ENCODE measurements at regions not wholly inside any gene's neighbourhood (a gene's known extent, or its start where the extent isn't known, plus 50 kb on each side); places are given as distances from the start of the nearest gene placed in this dataset.

GRCh38 chr4:132056496-132056895 is 1092.6 kb upstream of the PCDH10 start:
- no peak for DNase-seq (ENCODE audit: low spot score in 2 of 2)
- no peak overlapping the region for H3K4me3 ChIP-seq (ENCODE audit: low read depth, poor library complexity, severe bottlenecking)
- no peak for TF ChIP-seq POLR2A (IDR thresholded peaks at IDR 0.05)
- TF ChIP-seq CTCF (IDR thresholded peaks at IDR 0.05) = no peak
- WGBS, 2 donors = 84 to 97% methylated on average over 1 of the region's 1 CpG
- intact Hi-C loops (cut with DNase I; ENCODE audit: low total_unique reads) = no loop called here

- intact Hi-C loops (cut with DNase I; ENCODE audit: low total_unique reads) = no loop called here
- no peak for DNase-seq (ENCODE audit: low spot score in 2 of 2)
- 80 to 83% methylated on average over 1 of the region's 1 CpG for WGBS, 2 donors
- no peak overlapping the region for H3K4me3 ChIP-seq (ENCODE audit: low read depth, poor library complexity, severe bottlenecking)
- TF ChIP-seq CTCF (IDR thresholded peaks at IDR 0.05) (no peak), POLR2A (IDR thresholded peaks at IDR 0.05) (no peak)
Measured at GRCh38 chr4:132059227-132059626, 1089.9 kb upstream of the PCDH10 start.

GRCh38 chr4:132062611-132063239 is 1086.4 kb upstream of the PCDH10 start:
- no peak overlapping the region for H3K4me3 ChIP-seq (ENCODE audit: low read depth, poor library complexity, severe bottlenecking)
- intact Hi-C loops (cut with DNase I; ENCODE audit: low total_unique reads) = no loop called here
- no peak for DNase-seq (ENCODE audit: low spot score in 2 of 2)
- WGBS, 2 donors = 96% methylated on average over 23 to 26 of the region's 31 CpGs
- TF ChIP-seq CTCF (IDR thresholded peaks at IDR 0.05) (no peak), POLR2A (IDR thresholded peaks at IDR 0.05) (no peak)

GRCh38 chr4:132063829-132064228 is 1085.3 kb upstream of the PCDH10 start:
- no peak overlapping the region for H3K4me3 ChIP-seq (ENCODE audit: low read depth, poor library complexity, severe bottlenecking)
- TF ChIP-seq CTCF (IDR thresholded peaks at IDR 0.05) (no peak), POLR2A (IDR thresholded peaks at IDR 0.05) (no peak)
- 55 to 66% methylated on average over 1 of the region's 1 CpG for WGBS, 2 donors
- intact Hi-C loops (cut with DNase I; ENCODE audit: low total_unique reads) = no loop called here
- DNase-seq (ENCODE audit: low spot score in 2 of 2) = no peak

- 32 to 33% methylated on average over 2 of the region's 2 CpGs for WGBS, 2 donors
- no peak for DNase-seq (ENCODE audit: low spot score in 2 of 2)
- TF ChIP-seq CTCF (IDR thresholded peaks at IDR 0.05) = no peak
- TF ChIP-seq POLR2A (IDR thresholded peaks at IDR 0.05) = no peak
- no peak overlapping the region for H3K4me3 ChIP-seq (ENCODE audit: low read depth, poor library complexity, severe bottlenecking)
- intact Hi-C loops (cut with DNase I; ENCODE audit: low total_unique reads) = loop anchor here (5.0 kb wide), 1 partner anchor 151 kb away; no protein-coding TSS in a partner anchor
Measured at GRCh38 chr4:132065940-132066495, 1083.1 kb upstream of the PCDH10 start.

GRCh38 chr4:132071815-132072214 is 1077.3 kb upstream of the PCDH10 start:
- no peak for DNase-seq (ENCODE audit: low spot score in 2 of 2)
- TF ChIP-seq CTCF (IDR thresholded peaks at IDR 0.05) = no peak
- TF ChIP-seq POLR2A (IDR thresholded peaks at IDR 0.05) = no peak
- WGBS, 2 donors = 60 to 76% methylated on average over 1 of the region's 1 CpG
- no peak overlapping the region for H3K4me3 ChIP-seq (ENCODE audit: low read depth, poor library complexity, severe bottlenecking)
- intact Hi-C loops (cut with DNase I; ENCODE audit: low total_unique reads) = no loop called here

Data from lower leg skin (tissue), 4 donors.